Stimulated activated CD8-positive, alpha-beta memory T cell treated with anti-CD3 and anti-CD28 coated beads, Interleukin-15, amount 100 ng/mL, for 4 hours (primary cell): ENCODE measurements at regions not wholly inside any gene's neighbourhood (a gene's known extent, or its start where the extent isn't known, plus 50 kb on each side); places are given as distances from the start of the nearest gene placed in this dataset.

Experiments
- DNase-seq, 2 donors: peaks; one replicate each; pipeline ENCODE4 v3.0.0-alpha.2; 2020; ENCODE audit warnings: low read depth in 2 of 2

GRCh38 chr10:131424836-131425491 lies 113.4 kb upstream of the TCERG1L start:
- DNase-seq: no peak

- no peak for DNase-seq
Observed at GRCh38 chr10:131425752-131426533, 114.4 kb upstream of the TCERG1L start.

GRCh38 chr10:131426534-131426898 lies 115.0 kb upstream of the TCERG1L start:
- DNase-seq: no peak

- no peak for DNase-seq
Observed at GRCh38 chr10:131427281-131427680, 115.8 kb upstream of the TCERG1L start.

- no peak for DNase-seq
Observed at GRCh38 chr10:131427901-131428300, 116.4 kb upstream of the TCERG1L start.

- DNase-seq: no peak
Observed at GRCh38 chr10:131429141-131429540, 117.6 kb upstream of the TCERG1L start.

- DNase-seq: no peak
Observed at GRCh38 chr10:131429942-131430341, 118.4 kb upstream of the TCERG1L start.

GRCh38 chr10:131430716-131431412 lies 119.3 kb upstream of the TCERG1L start:
- DNase-seq: no peak

- DNase-seq: no peak
Observed at GRCh38 chr10:131431533-131431932, 120.0 kb upstream of the TCERG1L start.

- no peak for DNase-seq
Observed at GRCh38 chr10:131431978-131432690, 120.6 kb upstream of the TCERG1L start.

GRCh38 chr10:131433568-131433967 lies 122.0 kb upstream of the TCERG1L start:
- no peak for DNase-seq

GRCh38 chr10:131435232-131435631 lies 123.7 kb upstream of the TCERG1L start:
- no peak for DNase-seq

- no peak for DNase-seq
Observed at GRCh38 chr10:131435760-131436457, 124.4 kb upstream of the TCERG1L start.

GRCh38 chr10:131436458-131436857 lies 124.9 kb upstream of the TCERG1L start:
- DNase-seq: no peak

- no peak for DNase-seq
Observed at GRCh38 chr10:131437556-131438475, 126.3 kb upstream of the TCERG1L start.

GRCh38 chr10:131438665-131439064 lies 127.1 kb upstream of the TCERG1L start:
- DNase-seq: no peak

GRCh38 chr10:131439705-131440104 lies 128.2 kb upstream of the TCERG1L start:
- DNase-seq: no peak

GRCh38 chr10:131440405-131441360 lies 129.2 kb upstream of the TCERG1L start:
- no peak for DNase-seq

GRCh38 chr10:131442271-131442670 lies 130.8 kb upstream of the TCERG1L start:
- no peak for DNase-seq
